ENCODE measurements at regions not wholly inside any gene's neighbourhood (a gene's known extent, or its start where the extent isn't known, plus 50 kb on each side); places are given as distances from the start of the nearest gene placed in this dataset.
"Not testable (repeated sequence)": the region's sequence is repeated elsewhere in the genome, so short reads cannot be mapped to it uniquely, and the experiment has no call there.

GRCh38 chr5:82956600-82956999 lies 120.6 kb downstream of the TMEM167A start:
- DNase-seq (ENCODE audit: low read depth, low spot score), result no peak

- no peak for DNase-seq (ENCODE audit: low read depth, low spot score)
Observed at GRCh38 chr5:82952326-82952725, 124.9 kb downstream of the TMEM167A start.

- not testable (repeated sequence) for DNase-seq (ENCODE audit: low read depth, low spot score)
Observed at GRCh38 chr5:82944267-82944666, 132.9 kb downstream of the TMEM167A start.

GRCh38 chr5:82942083-82942881 lies 134.9 kb downstream of the TMEM167A start:
- no peak for DNase-seq (ENCODE audit: low read depth, low spot score)

GRCh38 chr5:82938901-82939725 lies 138.1 kb downstream of the TMEM167A start:
- DNase-seq (ENCODE audit: low read depth, low spot score), result no peak

GRCh38 chr5:82932473-82933220 lies 144.5 kb downstream of the TMEM167A start:
- not testable (repeated sequence) for DNase-seq (ENCODE audit: low read depth, low spot score)

GRCh38 chr5:82931110-82931509 lies 146.1 kb downstream of the TMEM167A start:
- DNase-seq (ENCODE audit: low read depth, low spot score), result no peak

- no peak for DNase-seq (ENCODE audit: low read depth, low spot score)
Observed at GRCh38 chr5:82925061-82925411, 152.2 kb downstream of the TMEM167A start.

- no peak for DNase-seq (ENCODE audit: low read depth, low spot score)
Observed at GRCh38 chr5:82924226-82925060, 152.8 kb downstream of the TMEM167A start.

- DNase-seq (ENCODE audit: low read depth, low spot score), result no peak
Observed at GRCh38 chr5:82922086-82922734, 155.0 kb downstream of the TMEM167A start.

GRCh38 chr5:82918311-82919031 lies 158.7 kb downstream of the TMEM167A start:
- no peak for DNase-seq (ENCODE audit: low read depth, low spot score)

- DNase-seq (ENCODE audit: low read depth, low spot score), result no peak
Observed at GRCh38 chr5:82917584-82917983, 159.6 kb downstream of the TMEM167A start.

GRCh38 chr5:82913971-82914370 lies 163.2 kb downstream of the TMEM167A start:
- DNase-seq (ENCODE audit: low read depth, low spot score), result no peak

GRCh38 chr5:82912462-82912861 lies 164.7 kb downstream of the TMEM167A start:
- no peak for DNase-seq (ENCODE audit: low read depth, low spot score)

- no peak for DNase-seq (ENCODE audit: low read depth, low spot score)
Observed at GRCh38 chr5:82911910-82912309, 165.3 kb downstream of the TMEM167A start.

GRCh38 chr5:82910905-82911304 lies 166.3 kb downstream of the TMEM167A start:
- DNase-seq (ENCODE audit: low read depth, low spot score), result no peak

- no peak for DNase-seq (ENCODE audit: low read depth, low spot score)
Observed at GRCh38 chr5:82910491-82910890, 166.7 kb downstream of the TMEM167A start.

GRCh38 chr5:82909771-82910170 lies 167.4 kb downstream of the TMEM167A start:
- no peak for DNase-seq (ENCODE audit: low read depth, low spot score)

- DNase-seq (ENCODE audit: low read depth, low spot score), result no peak
Observed at GRCh38 chr5:82905986-82906385, 171.2 kb downstream of the TMEM167A start.

GRCh38 chr5:82901281-82901888 lies 175.8 kb downstream of the TMEM167A start:
- DNase-seq (ENCODE audit: low read depth, low spot score), result no peak
